ENCODE measurements at regions not wholly inside any gene's neighbourhood (a gene's known extent, or its start where the extent isn't known, plus 50 kb on each side); places are given as distances from the start of the nearest gene placed in this dataset.
"Not testable (repeated sequence)": the region's sequence is repeated elsewhere in the genome, so short reads cannot be mapped to it uniquely, and the experiment has no call there.

DNA sequence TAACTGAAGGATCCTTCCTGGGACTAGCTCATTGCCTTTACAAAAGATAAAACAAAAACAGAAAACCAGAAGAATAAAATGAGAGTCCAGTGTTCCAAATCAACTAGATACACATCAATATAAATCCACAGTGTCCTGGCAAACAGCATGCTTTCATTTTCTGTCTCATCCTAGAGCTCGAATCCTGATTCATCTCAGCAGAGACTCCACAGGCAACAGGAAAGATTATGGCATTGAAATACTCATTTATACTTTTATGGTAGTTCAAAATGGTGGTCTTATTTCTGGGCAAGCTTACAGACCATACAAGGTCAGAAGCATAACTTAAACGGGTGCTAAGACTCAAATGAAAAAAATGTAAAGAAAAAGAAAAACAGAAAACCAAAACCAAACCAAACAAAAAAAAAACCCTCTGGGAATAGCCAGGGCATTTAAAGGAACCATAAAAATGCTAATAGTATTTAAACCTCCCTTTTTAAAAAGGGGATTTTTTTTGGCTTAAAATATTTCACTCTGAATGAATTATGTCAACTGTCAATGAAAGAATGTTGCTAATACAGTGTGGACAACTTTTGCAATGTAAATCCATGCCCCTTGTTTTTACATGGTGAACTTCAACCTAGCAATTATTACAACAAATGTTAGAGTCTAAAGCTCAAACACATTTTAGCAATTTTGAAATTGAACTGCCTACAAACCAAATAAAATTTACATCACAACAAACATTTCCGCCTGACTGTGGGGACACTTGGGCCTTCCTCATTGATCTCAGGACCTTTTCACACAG lies 57.9 kb downstream of the GPR101 start:
- no peak for DNase-seq (ENCODE audit: low spot score)

DNA sequence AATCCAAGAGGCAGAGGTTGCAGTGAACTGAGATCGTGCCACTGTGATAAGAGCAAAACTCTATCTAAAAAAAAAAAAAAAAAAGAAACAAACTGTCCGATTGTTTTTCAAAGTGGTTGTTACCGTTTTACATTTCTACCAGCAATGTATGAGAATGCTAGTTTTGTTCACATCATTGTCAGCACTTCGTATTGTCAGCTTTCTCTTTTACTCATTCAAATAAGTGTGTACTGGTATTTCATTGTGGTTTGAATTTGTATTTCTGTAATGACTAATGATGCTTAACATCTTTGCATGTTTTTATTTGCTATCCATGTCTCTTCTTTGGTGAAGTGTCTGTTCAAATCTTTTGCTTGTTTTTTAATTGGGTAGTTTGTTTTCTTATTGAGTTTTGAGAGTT lies 65.8 kb downstream of the GPR101 start:
- no peak for DNase-seq (ENCODE audit: low spot score)

DNA sequence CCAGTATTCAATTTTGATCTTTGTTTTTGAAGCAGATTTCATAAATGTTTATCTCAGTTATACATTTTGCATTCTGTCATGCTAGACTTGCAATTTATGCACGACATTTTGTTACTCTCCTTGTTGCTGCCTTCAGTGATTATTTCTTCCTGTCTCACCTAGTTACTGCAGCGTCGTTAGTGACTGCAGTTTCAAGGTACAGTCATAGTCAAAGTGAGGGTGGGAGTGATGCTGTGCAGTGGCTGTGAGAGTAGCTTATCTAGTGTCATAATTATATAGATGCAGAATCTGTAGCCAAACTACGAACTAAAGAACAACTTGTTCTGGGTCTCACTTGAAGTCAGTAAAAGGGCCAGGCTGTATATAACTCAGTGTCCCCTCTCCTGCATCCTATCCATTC lies 69.8 kb downstream of the GPR101 start:
- DNase-seq (ENCODE audit: low spot score) = no peak

DNA sequence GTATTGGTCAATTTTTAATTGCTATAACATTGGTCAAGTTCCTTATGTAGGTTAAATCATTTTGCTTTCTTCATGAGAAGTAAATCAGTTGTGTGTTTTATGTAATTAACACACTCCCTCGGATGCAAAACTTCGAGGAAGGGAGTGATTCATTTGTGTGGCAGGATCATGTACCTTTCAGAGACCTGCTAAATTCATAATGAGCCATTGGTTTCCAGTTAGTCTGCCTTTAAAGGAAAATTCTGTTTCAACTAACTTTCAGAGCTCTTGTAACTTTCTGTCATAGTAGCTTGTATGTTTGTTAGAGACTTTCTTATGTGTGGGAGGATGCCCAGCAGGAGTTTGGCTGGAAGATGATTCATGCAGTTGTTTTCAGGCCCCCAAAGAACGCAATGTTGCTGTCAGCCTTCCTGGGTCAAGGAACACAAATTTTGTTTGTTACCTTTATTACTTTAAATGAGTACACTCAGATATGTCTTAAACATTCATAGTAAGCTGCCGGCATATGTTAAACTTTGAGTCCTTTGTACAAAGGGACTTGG lies 72.1 kb downstream of the GPR101 start:
- no peak for DNase-seq (ENCODE audit: low spot score)

DNA sequence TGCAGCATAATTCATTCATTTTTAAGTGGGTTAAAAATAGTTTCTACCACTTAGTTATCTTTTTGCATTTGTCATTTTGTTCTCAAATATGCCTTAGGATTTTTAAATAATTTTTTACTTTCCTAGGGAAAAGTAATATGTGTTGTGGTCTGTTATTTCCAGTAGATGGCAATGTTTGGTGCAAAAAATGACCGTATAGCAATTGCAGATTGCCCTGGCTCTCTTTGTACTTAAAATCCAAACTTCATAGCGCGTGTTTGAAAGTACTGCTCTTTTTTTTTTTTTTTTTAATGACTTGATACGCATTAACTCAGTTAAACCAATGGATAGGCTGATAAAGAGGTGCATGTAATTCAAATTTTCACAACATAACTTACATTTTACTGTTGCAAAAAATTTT lies 74.4 kb upstream of the RBMX start:
- peak; percentile 44 for DNase-seq (ENCODE audit: low spot score)

DNA sequence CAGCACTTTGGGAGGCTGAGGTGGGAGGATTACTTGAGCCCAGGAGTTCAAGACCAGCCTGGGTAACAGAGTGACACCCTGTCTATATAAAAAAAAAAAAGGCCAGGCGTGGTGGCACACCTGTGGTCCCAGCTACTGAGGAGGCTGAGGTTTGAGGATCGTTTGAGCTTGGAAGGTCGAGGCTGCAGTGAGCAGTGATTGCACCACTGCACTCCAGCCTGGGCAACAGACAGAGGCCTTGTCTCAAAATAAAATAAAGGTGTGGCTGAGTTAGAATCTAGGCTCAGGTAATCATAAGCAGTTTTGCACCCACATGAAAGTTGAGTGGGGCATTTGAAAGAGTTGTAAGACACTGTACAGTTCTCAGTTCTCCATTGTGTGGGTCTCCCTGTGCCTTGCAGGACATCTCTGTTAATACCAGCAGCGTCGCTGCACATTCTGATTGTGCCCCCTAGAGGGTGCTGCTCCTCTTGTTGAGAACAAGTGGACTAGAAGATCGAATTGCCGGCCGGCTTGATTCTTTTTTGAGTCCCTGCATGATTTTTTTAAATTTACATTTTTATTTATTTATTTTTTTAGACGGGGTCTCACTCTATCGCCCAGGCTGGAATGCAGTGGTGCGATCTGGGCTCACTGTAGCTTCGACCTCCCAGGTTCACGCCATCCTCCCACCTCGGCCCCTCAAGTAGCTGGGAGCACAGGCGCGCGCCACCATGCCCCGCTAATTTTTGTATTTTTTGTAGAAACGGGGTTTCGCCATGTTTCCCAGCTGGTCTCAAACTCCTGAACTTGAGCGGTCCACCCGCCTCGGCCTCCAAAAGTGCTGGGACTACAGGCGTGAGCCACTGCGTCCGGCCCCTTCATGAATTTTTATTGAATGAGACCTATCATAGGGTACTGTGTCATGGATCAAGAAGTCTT lies 73.6 kb upstream of the RBMX start:
- DNase-seq (ENCODE audit: low spot score) = peak; percentile 81

DNA sequence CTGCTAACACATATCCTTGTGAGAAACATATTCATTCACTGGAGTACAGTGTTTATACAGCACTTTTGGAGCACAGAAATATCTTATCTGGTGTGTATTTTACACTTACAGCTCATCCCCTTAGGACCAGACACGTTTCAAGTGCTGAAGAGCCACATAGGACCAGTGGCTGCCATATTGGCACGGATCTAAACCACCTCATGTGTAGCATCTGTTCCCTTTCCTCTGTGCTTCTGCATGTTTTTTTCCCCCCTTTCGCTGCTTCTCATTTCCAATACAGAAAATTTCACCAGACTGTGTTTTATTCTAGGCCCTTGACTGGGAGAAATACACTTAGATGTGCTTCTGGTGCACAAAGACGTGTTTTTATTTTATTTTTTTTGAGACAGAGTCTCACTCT lies 69.7 kb upstream of the RBMX start:
- peak; percentile 69 for DNase-seq (ENCODE audit: low spot score)

DNA sequence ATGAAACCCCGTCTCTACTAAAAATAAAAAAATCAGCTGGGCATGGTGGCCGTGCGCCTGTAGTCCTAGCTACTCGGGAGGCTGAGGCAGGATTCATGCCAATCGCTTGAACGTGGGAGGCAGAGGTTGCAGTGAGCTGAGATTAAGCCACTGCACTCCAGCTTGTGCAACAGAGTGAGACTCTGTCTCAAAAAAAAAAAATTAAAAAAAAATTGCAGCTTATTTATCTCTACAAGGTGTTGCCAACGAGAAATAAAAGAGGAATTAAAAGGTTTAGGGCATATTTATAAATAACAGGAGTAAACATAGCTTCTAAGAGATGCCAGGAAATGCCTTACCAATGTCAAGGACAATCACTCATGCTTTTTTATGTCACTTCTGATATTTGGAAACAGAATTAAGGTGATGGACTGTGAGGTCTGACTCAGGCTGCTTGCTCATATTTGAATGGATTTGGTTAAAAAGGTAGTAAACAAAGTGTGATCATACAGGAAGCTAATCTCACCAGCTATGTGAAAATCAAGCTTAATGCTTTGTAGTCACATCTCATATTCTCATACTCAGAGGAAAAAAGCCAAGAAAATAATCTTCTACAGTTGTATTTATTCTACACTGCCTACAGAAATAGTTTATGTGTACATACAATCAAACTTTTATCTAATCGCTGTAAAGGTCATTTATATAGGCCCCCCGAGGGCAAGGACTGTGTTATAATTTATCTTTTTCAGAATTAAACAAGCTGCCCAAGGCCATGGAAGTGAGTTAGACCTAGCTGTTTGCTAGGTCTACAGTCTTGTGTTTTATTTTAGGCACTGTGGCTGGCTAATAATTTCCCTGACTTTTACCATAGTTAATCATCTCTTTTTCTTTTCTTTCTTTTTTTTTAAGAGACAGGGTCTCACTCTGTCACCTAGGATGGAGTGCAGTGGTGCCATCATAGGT lies 61.1 kb upstream of the RBMX start:
- no peak for DNase-seq (ENCODE audit: low spot score)

DNA sequence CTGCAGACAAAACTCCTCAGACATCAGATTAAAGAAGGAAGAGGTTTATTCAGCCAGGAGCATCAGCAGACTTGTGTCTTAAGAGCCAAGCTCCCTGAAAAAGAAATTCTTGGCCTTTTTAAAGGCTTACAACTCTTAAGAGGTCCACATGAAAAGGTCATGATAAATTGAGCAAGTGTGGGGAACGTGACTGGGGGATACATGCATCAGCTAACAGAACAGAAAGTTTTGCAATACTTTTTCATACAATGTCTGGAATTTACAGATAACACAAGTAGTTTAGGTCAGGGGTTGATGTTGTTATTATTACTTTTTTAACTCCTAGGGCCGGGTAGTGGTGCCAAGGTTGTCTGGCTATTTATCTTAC lies 55.6 kb upstream of the RBMX start:
- no peak for DNase-seq (ENCODE audit: low spot score)

DNA sequence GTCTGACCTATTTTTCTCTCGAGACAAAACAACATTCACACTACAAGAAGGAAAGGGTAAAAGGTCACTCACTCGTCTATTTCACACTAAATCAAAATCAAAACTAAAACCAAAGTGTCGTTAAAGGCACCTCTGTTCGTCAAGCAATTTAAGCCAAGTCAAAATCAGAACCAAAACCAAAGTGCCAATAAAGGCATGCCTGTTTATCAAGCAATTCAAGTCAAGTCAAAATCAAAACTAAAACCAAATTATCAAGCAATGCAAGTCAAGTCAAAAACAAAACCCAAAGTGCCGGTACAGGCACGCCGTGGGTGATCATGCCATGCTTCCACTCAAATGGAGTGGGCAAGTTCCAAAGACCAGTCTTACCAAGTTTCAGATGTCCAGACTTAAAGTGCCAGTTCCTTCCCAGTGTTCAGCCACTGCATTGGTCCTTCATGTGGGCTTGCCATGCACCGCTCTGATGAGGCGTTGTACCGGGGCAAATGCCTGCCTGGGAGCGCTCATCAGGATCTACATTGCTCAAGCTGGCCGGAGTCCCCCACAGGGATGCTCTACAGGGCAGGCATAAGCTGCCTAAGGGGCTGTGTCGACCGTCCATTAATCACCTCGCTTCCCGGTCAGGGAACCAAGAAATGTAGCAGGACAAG lies 55.1 kb upstream of the RBMX start:
- not testable (repeated sequence) for DNase-seq (ENCODE audit: low spot score)

DNA sequence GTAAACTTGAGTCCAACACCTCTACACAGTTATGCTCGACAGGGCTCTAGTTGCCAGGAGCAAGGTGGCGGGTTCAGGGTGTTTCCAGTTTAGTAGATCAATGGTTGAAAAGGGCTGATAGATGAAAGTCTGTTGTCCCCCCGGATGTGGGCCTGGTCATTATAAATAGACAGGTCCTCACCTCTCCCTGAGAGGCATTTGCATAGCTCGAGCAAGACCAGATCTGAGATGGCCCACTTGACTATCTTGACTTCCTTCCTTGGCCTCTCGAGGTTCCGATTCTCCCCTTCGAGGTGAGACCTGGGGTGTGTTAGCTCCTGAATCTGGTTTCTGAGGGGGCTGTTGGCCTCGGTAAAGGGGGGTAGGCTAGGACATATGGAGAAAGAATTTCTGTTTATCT lies 54.1 kb upstream of the RBMX start:
- DNase-seq (ENCODE audit: low spot score) = not testable (repeated sequence)

DNA sequence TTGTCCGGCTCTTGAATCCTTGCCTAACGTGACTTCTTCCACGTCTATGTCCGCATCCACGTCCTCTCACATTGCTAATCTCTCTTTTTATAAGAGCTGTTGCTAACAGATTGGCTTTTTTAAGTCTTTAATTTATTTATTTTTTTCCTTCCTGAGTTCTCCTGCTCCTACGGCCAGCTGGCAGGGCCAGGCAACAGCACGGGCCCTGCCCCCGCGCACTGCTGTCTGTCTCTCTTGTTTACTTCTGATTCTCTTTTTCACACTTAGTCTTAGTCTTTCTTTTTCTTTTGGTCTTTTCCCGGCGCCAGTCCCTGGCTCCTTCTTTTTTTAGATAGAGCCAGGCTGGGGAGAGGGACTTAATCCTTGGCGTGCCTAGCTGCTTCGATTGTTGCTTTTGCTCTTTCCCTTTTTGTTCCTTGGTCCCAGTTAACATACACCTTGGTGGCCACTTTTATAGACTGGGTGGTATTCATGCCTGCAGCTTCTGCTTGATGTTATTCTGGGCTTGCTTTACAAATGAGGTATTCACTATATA lies 53.2 kb upstream of the RBMX start:
- peak; percentile 24 for DNase-seq (ENCODE audit: low spot score)

DNA sequence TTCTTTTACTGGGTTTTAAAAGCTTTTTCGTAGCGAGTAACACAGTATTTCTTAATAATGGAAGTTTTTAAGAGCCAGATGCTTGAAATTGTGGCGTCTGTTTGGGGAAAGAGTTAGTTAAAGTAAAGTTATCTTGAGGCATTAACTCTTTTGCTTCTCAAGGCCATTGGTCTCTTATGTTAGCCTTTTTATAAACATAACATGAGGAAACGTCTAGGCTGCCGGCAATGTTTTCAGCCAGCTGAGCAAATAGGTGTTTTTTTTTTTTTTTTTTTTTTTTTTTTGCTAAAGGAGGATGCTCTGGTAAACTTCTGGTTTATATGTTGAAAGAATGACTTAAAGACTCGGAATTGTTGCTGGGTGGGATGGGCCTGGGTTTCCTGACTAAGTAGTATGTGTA lies 51.1 kb upstream of the RBMX start:
- no peak for DNase-seq (ENCODE audit: low spot score)
